ENCODE measurements at regions not wholly inside any gene's neighbourhood (a gene's known extent, or its start where the extent isn't known, plus 50 kb on each side); places are given as distances from the start of the nearest gene placed in this dataset.

DNA sequence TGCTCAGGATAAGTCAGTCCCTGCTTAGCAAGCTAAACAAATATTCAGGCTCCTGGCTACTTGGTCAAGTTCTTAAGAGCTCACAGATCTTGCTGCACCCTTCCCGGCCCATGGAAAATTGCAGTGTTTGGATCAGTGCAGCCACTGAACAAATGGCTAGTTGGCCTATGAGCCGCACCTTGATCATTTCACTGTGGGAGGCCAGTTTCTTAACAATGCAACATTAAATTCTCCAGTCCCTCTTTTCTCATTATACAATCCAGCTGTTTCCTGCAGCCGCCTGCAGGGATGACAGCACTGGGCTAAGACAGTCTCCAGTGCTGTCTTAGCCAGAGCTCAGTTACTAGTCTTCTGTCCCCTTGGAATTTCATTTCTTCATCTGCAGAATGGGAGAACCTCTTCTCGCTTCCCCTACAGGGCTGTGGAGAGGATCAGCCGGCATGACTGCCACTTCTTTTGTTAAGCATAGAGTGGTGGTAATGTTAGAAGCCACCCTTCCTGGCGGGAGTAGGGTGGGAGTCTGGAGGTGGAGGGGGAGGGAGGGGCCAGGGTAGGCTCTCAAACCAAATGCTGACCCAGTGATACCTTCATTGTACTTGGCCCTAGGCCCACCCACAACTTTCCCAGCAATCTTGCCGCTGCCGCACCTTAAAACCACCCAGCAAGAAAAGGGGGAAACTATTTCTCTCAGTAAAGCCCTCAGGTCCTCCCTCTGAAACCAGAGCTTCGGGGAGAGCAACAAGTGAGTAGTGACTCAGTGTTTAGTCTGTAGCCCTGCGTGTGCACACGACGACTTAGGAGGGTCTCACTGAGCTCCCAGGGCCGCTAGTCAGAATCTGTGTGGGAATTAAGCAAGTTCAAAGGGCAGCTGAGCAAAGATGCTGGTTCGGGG lies 145.7 kb downstream of the NUAK1 start:
- Mint-ChIP-seq H3K27me3 (peaks cover 0 to 11% (median 6%) of the 10 kb centered on the region in 3 donors), H3K27ac (no peak overlapping the region), H3K4me3 (no peak overlapping the region), H3K36me3 (no peaks in the 10 kb centered on the region), H3K4me1 (no peaks in the 10 kb centered on the region), H3K9me3 (peaks cover 0 to 8% (median 5%) of the 10 kb centered on the region in 7 donors)
- DNase-seq = no peak
- ATAC-seq (ENCODE audit: low read depth in 2 of 2) = no peak

DNA sequence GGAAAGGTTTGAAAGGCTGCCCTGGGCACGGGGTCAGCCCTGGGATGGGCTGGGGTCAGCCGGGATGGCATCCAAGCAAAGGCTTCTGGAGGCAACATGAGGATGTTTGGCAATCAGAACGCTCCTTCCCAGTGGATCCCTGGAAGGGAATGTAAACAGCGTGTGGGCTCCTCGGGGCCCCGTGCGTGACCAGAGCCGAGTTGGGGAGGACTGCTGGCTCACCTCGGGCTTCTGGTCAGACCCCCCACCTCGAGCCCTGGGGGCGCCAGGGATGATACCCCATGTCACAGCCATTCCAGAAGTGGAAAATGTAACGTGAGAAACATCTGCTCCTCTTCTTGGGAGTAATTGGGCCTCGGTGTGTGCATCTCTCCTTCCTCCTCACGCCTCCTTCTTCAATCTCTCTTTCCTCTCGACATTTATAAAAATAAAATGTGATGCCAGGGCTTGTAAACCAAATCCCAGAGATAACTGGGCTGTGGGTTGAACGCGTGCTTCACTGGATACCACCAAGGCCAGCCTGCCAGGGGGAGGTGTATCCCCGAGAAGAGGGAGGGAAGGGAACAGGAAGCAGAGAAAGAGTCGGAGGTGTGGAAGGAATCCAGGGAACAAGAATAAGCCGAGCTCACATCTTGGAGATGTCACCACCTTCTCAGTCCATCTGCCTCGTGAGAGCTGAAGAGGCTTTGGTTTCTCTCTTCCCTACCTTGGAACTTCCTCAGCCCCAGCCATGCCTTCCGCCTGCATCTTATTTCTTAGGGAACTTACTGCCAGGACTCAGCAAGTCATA lies 144.8 kb downstream of the NUAK1 start:
- no peaks in the 10 kb centered on the region for H3K36me3 Mint-ChIP-seq
- peaks cover 0 to 11% (median 8%) of the 10 kb centered on the region in 3 donors for H3K27me3 Mint-ChIP-seq
- H3K27ac Mint-ChIP-seq = no peak overlapping the region
- peaks cover 0 to 8% (median 5%) of the 10 kb centered on the region in 7 donors for H3K9me3 Mint-ChIP-seq
- no peaks in the 10 kb centered on the region for H3K4me1 Mint-ChIP-seq
- DNase-seq (no peak), ATAC-seq (ENCODE audit: low read depth in 2 of 2) (no peak)
- peak overlapping the region in 1 of 8 donors; percentile 40 for H3K4me3 Mint-ChIP-seq

DNA sequence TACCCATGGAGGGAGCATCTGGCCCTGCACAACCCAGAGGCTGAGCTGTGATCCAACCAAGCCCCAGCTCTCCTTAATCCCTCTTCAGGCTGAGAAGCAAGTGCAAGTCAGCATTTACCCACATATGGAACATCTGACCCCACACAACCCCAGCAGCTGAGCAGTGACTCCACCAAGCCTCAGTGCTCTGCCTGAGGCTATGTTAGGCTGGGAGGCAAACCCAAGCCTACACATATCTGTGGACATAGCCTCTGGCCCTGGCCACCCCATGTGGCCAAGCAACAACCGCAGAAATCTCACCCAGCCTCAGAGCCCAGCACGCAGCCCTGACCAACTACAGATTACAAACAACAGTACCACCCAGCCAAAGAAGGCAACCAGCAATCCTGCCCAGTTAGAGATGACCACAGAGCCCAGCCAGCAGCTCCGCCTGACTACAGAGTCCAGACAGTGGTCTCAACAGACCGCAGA lies 142.8 kb downstream of the NUAK1 start:
- Mint-ChIP-seq H3K27ac (no peak overlapping the region), H3K9me3 (peaks cover 0 to 4% (median 2%) of the 10 kb centered on the region in 7 donors), H3K36me3 (no peaks in the 10 kb centered on the region), H3K4me1 (no peaks in the 10 kb centered on the region), H3K27me3 (peaks cover 5 to 11% (median 8%) of the 10 kb centered on the region in 3 donors), H3K4me3 (no peak overlapping the region)
- no peak for ATAC-seq (ENCODE audit: low read depth in 2 of 2)
- DNase-seq = no peak

DNA sequence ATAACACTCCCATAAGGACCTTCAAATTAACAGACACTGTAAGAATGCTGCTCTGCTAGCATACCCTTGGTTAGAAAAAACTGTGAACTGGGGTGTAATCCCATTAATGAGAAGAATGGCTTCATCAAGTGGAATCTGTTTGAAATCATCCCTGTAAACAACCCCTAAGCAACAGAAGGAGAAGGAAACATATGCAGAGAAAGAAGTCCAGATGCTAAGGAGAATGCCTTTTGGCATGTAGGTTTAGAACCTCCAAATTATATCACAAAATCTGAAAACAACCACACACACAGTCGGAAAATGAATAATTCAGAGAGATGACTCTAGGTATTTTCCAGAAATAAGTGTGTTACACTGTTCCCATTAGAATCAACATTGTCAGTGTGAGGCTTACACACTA lies 140.2 kb downstream of the NUAK1 start:
- no peak for ATAC-seq (ENCODE audit: low read depth in 2 of 2)
- H3K27me3 Mint-ChIP-seq = peaks cover 8 to 11% (median 10%) of the 10 kb centered on the region in 3 donors
- no peak for DNase-seq
- no peaks in the 10 kb centered on the region for H3K36me3 Mint-ChIP-seq
- H3K27ac Mint-ChIP-seq = no peak overlapping the region
- H3K4me1 Mint-ChIP-seq = no peaks in the 10 kb centered on the region
- H3K4me3 Mint-ChIP-seq = no peak overlapping the region
- H3K9me3 Mint-ChIP-seq = peaks cover 0 to 4% (median 0%) of the 10 kb centered on the region in 7 donors

DNA sequence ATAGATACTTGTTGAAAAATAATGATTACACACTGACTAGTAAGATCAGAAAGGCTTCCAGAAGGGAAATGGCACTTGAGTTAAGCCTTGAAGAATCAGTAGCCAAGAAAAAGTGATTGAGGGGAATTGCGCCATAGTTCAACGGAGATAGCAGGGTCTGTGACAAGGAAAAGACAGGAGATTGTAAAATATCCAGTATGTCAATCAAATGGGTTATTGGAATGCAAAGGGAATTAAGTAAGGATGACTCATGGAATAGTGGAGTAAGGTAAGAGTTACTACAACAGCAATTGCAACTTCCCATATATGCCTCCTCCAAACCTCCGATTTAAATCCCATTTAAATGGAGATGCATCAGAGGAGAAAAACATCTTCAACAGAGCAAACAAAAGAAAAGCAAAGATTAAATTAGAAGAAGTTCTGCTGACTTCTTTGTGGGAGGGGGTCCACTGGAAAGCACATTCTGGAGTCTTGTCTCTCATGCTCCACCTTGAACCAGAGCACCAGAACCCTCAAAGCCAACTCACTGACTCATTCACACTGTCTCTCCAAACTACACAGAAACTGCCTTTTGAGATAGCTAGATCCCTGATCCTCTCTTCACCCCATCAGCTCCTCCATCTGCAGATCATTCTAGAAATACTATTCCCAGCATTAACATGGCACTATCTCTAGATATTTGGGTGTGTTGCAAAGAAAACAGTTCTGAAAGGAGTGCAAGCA lies 138.2 kb downstream of the NUAK1 start:
- Mint-ChIP-seq H3K36me3 (peaks cover 0 to 12% of the 10 kb centered on the region in 2 donors), H3K27ac (no peak overlapping the region), H3K27me3 (peaks cover 3 to 21% (median 11%) of the 10 kb centered on the region in 3 donors), H3K4me1 (no peaks in the 10 kb centered on the region), H3K4me3 (no peak overlapping the region), H3K9me3 (peaks cover 0 to 14% (median 3%) of the 10 kb centered on the region in 7 donors)
- ATAC-seq (ENCODE audit: low read depth in 2 of 2) (no peak), DNase-seq (no peak)

DNA sequence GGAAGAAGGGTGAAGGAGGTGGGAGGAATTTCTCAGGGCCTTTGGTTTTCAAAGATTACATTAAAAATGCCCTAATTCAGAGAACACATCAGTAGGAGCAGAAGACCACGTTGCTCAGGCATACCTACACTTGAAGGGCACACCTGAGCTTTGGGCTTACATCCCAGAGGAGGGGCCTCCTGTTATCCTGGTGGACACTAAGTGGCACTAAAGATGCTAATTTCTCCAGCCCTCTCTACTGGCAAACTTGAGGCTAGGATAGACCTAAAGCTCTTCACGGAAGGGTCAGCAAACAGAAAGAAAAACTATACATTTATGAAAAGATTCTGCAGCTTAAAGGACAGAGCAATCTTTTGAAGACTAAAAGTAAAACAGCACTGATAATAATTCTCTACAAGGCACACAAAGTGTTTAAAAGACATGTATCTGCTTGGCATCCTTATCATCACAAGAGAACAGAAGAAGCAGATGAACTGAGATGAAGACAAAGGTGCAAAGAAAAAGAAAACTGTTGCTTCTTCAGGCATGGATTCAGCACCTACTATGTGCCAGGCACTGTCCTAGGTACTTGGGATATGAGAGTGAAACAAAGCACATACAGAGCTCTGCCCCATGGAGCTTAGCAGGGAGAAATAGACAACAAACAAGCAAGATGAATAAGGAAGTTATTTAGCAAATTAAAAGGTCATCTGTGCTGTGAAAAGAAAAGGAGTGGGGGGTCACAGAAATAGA lies 137.5 kb downstream of the NUAK1 start:
- DNase-seq = no peak
- Mint-ChIP-seq H3K36me3 (peaks cover 0 to 12% of the 10 kb centered on the region in 2 donors), H3K9me3 (peaks cover 0 to 14% (median 3%) of the 10 kb centered on the region in 7 donors), H3K27me3 (peaks cover 3 to 21% (median 6%) of the 10 kb centered on the region in 3 donors), H3K4me3 (no peak overlapping the region), H3K27ac (no peak overlapping the region), H3K4me1 (no peaks in the 10 kb centered on the region)
- ATAC-seq (ENCODE audit: low read depth in 2 of 2) = no peak

DNA sequence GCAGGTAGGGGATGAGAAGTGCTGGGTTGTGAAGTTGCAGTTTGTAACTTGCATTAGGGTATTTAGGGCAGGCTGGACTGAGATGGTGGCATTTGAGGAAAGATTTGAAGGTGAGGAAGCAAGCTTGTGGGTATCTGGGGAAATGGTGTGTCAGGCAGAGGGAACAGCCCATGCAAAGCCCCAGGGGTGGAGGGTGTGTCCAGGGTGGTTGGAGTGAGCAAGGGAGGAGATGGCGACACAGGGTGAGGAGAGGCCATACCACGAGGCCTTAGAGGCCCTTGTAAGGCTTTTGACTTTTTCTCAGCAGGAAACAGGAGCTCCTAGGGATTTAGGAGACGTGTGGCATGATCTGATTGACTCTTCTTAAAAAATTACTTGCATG lies 136.9 kb downstream of the NUAK1 start:
- Mint-ChIP-seq H3K9me3 (peaks cover 1 to 14% (median 3%) of the 10 kb centered on the region in 7 donors), H3K27me3 (peaks cover 3 to 24% (median 5%) of the 10 kb centered on the region in 3 donors), H3K27ac (no peak overlapping the region), H3K4me1 (no peaks in the 10 kb centered on the region), H3K4me3 (no peak overlapping the region), H3K36me3 (peaks cover 0 to 12% of the 10 kb centered on the region in 2 donors)
- DNase-seq (no peak), ATAC-seq (ENCODE audit: low read depth in 2 of 2) (no peak)

DNA sequence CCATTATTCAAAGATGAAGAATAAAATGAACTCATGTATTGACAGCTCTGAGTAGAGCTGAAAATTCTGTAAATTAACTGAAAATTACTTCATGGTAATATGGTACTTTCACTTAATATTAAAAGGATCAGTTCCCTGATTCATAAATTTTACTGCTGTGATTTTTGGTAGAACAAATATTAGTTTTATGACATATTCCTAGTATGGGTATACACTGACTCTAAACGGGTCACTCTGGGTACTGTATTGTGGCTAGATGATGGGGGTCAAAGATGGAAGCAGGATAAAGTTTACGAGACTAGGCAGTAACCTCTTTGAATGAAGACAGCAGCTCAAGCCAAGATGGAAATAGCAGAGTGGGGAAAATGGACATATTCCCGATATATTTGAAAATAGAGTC lies 135.5 kb downstream of the NUAK1 start:
- H3K4me1 Mint-ChIP-seq = no peaks in the 10 kb centered on the region
- no peak overlapping the region for H3K4me3 Mint-ChIP-seq
- DNase-seq = no peak
- ATAC-seq (ENCODE audit: low read depth in 2 of 2) = no peak
- no peak overlapping the region for H3K27ac Mint-ChIP-seq
- peaks cover 3 to 34% (median 3%) of the 10 kb centered on the region in 3 donors for H3K27me3 Mint-ChIP-seq
- peaks cover 0 to 14% (median 3%) of the 10 kb centered on the region in 7 donors for H3K9me3 Mint-ChIP-seq
- peaks cover 0 to 12% of the 10 kb centered on the region in 2 donors for H3K36me3 Mint-ChIP-seq

DNA sequence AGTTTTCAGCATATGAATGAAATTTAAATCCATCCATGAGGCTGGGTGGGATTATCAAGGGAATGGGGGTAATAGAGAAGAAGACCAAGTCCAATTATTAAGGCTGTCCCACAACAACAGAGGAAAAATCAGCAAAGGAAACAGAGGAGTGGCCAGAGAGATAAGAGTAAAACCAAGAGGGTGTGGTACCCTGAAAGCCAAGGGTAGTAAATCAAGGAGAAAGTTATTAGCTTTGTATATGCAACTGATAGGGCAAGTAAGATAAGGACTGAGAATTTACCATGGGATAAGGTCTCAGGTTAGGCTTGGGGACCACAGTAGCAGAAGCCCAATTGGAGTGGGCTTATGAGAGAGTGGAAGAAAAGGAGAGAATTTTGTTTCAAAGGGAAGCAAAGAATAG lies 134.5 kb downstream of the NUAK1 start:
- no peak for DNase-seq
- Mint-ChIP-seq H3K4me3 (no peak overlapping the region), H3K27me3 (peaks cover 0 to 39% (median 3%) of the 10 kb centered on the region in 3 donors), H3K36me3 (peaks cover 0 to 12% of the 10 kb centered on the region in 2 donors), H3K9me3 (peaks cover 0 to 14% (median 3%) of the 10 kb centered on the region in 7 donors), H3K4me1 (no peaks in the 10 kb centered on the region), H3K27ac (no peak overlapping the region)
- no peak for ATAC-seq (ENCODE audit: low read depth in 2 of 2)

DNA sequence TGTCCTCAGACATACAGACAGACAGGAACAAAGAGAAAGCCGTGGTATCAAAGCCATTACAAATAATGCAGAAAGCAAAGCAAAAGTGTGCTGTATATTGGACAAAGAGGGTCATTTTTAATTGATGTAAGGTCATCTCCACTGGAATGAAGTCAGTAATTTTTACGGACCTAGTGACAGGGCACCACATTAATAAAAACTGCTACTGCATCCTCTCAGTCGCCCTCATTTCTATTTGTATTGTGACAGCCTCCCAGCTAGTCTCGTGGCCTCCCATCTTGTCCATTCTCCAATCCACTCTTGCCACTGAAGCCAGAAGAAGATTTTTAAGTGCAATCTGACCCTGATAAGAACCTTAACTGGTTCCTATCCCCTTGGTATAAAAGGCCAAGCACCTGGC lies 132.4 kb downstream of the NUAK1 start:
- Mint-ChIP-seq H3K36me3 (peaks cover 0 to 12% of the 10 kb centered on the region in 2 donors), H3K27me3 (peaks cover 0 to 34% (median 3%) of the 10 kb centered on the region in 3 donors), H3K27ac (peak overlapping the region in 1 of 6 donors; percentile 41), H3K4me3 (no peak overlapping the region), H3K9me3 (peaks cover 0 to 14% (median 3%) of the 10 kb centered on the region in 7 donors), H3K4me1 (no peaks in the 10 kb centered on the region)
- DNase-seq (no peak), ATAC-seq (ENCODE audit: low read depth in 2 of 2) (no peak)

DNA sequence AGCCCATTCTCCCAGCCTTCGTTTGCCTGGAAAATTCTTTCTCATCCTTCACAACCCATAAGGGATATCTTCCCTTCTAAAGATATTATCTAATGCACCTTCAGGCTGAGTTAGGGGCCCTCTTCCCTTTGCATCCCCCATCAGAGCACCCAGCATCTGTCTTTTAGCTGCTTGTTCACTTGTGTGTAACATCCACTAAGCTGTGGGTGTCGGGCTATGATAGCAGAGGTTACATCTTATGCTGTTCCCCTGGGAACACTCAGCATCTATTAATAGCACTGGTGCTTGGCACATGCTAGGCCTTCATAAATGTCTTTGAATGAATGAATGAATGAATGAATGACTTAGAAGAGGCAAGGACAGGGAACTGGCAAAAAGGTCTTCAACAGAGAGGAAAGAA lies 131.8 kb downstream of the NUAK1 start:
- no peak for ATAC-seq (ENCODE audit: low read depth in 2 of 2)
- H3K4me3 Mint-ChIP-seq = no peak overlapping the region
- H3K27ac Mint-ChIP-seq = no peak overlapping the region
- no peaks in the 10 kb centered on the region for H3K4me1 Mint-ChIP-seq
- no peak for DNase-seq
- H3K9me3 Mint-ChIP-seq = peaks cover 0 to 14% (median 3%) of the 10 kb centered on the region in 7 donors
- peaks cover 4 to 12% of the 10 kb centered on the region in 2 donors for H3K36me3 Mint-ChIP-seq
- H3K27me3 Mint-ChIP-seq = peaks cover 0 to 30% (median 3%) of the 10 kb centered on the region in 3 donors

DNA sequence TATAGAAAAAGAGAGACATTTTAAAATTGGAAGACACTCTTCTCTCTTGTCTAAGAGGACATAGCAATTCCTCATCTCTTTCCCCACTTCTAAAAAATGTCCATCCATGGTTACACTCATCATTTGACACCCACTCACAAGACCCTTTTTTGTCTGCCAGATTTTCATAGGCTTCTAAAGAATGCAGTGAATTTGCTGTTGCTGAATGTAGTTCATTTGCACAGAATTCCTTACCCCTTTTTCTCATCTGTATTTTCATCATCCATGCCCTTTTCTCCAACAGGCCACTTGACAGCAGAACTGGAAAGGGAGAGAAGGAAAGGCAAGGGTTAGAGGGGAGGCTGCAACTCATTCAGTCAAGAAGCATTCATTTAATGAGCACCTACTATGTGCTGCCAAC lies 128.0 kb downstream of the NUAK1 start:
- ATAC-seq (ENCODE audit: low read depth in 2 of 2) (no peak), DNase-seq (no peak)
- Mint-ChIP-seq H3K4me3 (no peak overlapping the region), H3K36me3 (peaks cover 0 to 7% of the 10 kb centered on the region in 2 donors), H3K9me3 (peaks cover 0 to 5% (median 2%) of the 10 kb centered on the region in 7 donors), H3K4me1 (no peaks in the 10 kb centered on the region), H3K27me3 (peaks cover 0 to 18% (median 8%) of the 10 kb centered on the region in 3 donors), H3K27ac (no peak overlapping the region)
